ENCODE measurements at regions not wholly inside any gene's neighbourhood (a gene's known extent, or its start where the extent isn't known, plus 50 kb on each side); places are given as distances from the start of the nearest gene placed in this dataset.

DNA sequence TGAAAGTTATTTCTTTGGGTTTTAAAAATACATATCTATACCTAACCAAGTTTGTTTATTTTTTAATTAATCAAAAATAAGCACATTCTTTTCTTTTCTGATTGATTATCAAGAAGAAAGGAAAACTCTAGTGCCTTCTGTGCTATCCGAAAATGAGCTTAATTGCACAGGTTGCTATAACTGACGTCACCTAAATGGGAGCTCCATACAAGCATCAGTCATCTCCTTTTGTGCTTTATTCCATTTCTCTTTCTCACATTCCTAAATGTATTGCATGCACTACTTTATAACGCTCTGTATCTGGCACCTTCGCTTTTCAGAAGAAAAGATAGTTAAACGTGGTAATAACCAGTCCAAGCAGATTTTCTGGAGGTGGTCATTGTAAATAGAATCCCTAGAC is 675.0 kb downstream of the STPG2 start:
- TF ChIP-seq, protein P1, sequence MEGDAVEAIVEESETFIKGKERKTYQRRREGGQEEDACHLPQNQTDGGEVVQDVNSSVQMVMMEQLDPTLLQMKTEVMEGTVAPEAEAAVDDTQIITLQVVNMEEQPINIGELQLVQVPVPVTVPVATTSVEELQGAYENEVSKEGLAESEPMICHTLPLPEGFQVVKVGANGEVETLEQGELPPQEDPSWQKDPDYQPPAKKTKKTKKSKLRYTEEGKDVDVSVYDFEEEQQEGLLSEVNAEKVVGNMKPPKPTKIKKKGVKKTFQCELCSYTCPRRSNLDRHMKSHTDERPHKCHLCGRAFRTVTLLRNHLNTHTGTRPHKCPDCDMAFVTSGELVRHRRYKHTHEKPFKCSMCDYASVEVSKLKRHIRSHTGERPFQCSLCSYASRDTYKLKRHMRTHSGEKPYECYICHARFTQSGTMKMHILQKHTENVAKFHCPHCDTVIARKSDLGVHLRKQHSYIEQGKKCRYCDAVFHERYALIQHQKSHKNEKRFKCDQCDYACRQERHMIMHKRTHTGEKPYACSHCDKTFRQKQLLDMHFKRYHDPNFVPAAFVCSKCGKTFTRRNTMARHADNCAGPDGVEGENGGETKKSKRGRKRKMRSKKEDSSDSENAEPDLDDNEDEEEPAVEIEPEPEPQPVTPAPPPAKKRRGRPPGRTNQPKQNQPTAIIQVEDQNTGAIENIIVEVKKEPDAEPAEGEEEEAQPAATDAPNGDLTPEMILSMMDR (optimal IDR thresholded peaks at IDR 0.05 in 1 of 3, IDR thresholded peaks at IDR 0.05 in 1 of 3, conservative IDR thresholded peaks at IDR 0.05 in 1 of 3; ENCODE audit: extremely low read depth in 1 of 3, insufficient read depth in 2 of 3, low read length in 3 of 3): no peak
- TF ChIP-seq EZH2 (IDR thresholded peaks at IDR 0.05; ENCODE audit: low read length): no peak

All from keratinocyte (primary cell).